G401 (cell line): ENCODE measurements at regions not wholly inside any gene's neighbourhood (a gene's known extent, or its start where the extent isn't known, plus 50 kb on each side); places are given as distances from the start of the nearest gene placed in this dataset.
A peak's percentile ranks its signal among the peaks of the same experiment; 100 is the strongest.

ENCODE experiments used
- DNase-seq: peaks from one replicate; pipeline ENCODE4 v3.0.0-alpha.2; 2015; ENCODE audit warnings: low spot score
- in situ Hi-C: cut with HindIII; loops from 2 replicates; pipeline ENCODE4 v1.10.0; 2016; ENCODE audit warnings: low sequenced_read_pairs, mixed read lengths

DNA sequence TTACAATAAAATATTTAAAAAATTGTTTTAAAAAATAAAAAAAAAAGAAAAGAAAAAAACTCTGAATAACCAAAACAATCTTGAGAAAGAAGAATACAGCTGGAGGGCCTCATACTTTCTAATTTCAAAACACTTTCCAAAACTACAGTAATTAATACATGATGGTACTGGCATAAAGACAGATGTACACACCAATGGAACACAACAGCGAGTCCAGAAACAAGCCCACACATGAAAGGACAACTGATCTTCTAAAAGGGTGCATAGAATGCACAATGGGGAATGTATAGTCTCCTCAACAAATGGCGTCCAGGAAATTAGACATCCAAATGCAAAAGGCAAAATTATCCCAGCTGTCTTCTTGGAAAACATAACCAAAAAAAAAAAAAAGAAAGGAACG, 99.6 kb downstream of the LURAP1L start:
- in situ Hi-C loops = no loop called here
- no peak for DNase-seq

DNA sequence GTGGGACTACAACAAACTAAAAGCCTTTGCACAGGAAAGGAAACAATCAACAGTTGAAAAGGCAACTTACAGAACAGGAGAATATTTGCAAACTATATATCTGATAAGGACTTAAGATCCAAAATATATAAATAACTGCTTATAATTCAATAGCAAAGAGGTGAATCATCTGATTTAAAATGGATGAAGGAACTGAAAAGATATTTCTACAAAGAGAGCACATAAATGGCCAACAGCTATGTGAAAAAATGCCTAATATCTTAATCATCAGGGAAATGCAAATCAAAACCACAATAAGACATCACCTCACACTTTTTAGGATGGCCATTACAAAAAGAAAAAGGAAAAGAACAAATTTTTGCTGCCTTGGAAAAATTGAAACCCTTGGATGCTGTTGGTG, 100.4 kb downstream of the LURAP1L start:
- in situ Hi-C loops = no loop called here
- no peak for DNase-seq

DNA sequence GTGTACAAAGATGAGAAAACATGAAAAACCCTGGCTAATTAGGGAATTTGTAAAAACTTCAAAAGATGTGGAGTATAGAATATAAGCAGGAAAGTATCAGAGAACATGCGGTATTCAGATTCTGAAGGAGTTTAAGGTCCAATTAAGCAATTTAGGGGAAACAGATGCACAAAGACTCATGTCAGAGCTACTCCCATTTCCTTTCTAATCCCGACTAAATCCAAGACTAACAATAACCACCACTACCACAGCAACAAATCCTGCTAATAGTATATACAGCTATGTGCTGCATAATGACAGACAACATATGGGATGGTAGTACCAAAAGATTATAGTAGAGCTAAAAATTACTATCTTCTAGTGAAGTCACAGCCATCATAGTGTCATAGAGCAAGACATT, 102.1 kb downstream of the LURAP1L start:
- no peak for DNase-seq
- in situ Hi-C loops = no loop called here

DNA sequence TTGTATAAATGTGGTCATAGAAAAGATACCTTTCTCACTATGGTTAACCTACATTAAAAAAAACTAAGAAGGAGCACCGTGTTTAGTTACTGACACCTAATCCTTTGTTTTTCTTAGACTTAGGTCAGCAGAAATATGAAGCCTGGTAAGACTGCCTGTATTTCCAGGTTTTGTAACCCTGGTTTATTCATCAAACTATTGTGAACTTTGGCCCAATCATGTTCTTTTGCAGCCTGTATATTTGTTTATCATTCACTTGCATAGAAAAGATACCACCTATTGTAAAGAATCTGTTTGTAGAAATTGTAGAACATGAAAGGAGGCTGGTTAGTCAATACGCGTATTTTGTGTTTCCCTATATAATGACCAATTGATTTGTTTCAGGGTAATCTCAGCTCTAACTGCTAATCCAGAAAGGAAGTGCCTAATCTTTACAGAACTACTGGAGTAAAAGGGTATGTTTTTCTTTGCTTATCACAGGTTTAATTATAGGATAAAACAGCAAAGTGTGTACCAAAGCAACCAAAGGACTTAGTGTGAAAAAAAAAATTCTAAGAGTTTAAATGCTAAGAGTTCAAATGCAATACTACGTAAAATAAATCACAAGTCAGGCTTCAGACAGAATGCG, 103.6 kb downstream of the LURAP1L start:
- in situ Hi-C loops = no loop called here
- no peak for DNase-seq

DNA sequence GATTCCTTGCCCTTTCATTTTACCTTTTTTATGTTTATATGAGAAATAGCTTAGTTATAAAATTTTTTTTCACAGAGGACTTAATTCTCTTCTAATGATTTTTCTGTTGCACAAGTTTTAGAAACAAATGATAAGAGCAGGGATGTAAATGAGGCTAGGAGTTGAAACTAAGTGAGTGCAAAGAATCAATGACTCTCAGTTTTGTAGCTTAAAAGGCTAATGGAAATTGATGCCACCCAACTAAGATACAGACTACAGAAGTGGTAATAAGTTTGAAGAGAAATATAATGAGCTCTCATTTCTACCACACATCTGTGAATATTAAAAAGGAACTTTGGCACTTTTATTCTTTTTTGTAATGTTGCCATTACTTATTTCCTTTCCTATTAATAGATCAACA, 105.1 kb downstream of the LURAP1L start:
- in situ Hi-C loops = no loop called here
- no peak for DNase-seq

DNA sequence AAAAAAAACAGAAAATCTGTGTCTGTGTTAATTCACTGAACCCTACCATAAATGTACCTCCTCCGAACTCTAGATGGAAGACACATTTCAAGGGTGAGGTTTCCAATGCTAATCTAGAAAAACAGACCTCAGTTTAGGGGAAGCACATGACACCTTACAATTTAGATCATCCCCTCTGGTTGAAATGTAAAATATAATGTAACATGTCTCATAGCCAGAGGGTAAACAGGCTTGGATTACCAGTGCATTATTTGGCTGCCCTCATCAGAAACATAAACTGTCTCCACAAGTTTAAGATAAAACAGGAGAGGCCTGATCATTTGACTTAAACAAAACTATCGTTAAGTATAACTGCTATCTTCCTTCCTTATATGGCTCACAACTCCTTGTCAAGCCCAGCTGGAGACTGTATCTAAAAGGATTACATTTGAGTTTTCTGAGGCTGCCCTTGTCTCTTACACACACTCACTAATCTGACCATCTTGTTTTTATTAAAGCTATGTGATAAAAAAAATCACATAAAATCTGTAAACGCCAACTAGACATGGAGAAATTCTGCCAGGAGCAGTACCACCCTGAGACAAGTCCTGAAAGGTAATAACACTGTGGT, 105.7 kb downstream of the LURAP1L start:
- in situ Hi-C loops = no loop called here
- DNase-seq = no peak

DNA sequence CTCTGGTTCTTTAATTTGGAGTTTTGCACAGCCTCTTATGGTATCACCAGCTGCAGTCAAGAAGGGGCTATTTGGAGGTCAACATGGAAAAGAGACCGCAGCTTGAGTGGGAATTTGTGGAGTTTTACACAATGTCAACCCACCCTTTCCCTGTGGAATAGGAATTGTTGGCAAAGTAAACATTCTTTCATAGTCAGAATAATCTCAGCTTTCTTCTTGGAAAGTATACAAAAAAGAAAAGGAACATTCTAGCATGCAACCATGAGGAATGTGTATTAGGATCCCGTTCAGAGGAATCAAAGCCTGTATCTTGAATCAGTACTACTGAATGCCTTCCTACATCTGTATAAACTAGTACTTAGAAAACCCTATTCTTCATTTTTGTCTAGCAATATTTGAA, 107.6 kb downstream of the LURAP1L start:
- in situ Hi-C loops = no loop called here
- DNase-seq = no peak

DNA sequence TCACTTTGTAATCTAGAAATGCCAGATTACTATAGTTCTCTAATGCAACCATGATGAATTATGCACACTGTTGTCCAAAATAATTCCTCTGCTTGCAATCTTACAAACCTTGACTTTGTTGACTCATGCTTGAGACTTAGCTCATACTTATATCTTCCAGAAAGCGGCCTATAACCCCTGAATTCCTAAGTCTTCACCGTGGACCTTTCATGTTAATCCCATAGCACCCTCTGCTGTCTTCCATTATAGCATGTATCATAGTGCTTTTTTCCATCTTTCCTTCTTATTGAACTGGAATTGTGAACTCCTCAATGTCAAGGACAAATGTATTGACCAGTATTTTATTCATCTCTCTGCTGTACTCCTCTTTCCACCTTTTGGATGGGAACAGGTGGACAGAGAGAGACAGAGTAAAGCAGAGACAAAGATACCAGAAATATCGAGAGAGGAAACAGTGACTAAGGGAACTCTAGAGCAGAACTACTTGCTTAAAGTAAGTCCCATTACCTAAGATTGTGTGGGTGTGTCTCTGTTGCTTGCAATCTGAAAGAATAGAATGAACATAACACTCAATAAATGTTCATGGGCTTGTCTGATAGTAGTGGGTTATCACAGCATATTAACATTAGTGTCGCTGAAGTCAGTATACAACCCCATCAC, 110.0 kb downstream of the LURAP1L start:
- in situ Hi-C loops = no loop called here
- DNase-seq = peak; percentile 79

DNA sequence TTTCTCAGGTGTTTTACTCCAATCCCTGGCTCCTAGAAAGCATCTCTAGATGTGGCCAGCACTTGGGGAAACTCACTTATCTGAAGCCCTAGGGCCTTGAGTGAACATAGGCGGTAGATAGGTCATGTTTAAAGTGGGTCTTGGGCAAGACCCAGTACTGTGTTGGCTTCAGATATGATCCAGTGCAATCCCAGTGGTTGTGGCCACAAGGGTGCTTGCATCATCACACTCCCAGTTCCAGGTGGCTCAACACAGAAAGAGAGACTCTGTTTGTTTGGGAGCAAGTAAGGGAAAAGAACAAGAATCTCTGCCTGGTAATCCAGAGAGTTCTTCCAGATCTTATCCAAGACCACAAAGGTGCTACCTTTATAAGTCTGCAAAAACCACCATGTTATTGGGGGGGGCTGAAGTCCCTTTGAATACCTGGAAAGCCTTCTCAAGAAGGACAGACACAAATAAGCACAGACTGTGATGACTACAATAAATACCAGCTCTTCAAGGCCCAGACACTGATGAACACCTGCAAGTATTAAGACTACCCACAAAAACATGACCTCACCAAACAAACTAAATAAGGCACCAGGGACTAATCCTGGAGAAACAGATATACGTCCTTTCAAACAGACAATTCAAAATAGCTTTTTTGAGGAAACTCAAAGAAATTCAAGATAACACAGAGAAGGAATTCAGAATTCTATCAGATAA, 114.7 kb downstream of the LURAP1L start:
- in situ Hi-C loops = no loop called here

DNA sequence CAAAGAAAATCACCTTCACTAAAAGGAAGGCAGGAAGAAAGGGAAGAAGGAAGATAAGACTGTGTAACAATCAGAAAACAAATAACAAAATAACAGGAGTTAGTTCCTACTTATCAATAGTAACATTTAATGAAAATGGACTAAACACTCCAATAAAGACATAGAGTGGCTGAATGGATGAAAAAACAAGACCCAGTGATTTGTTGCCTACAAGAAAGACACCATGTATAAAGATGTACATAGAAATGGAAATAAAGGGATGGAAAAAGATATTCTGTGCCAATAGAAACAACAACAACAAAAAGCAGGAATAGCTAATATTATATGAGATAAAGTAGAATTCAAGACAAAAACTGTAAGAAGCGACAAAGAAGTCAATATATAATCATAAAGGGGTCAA, 116.8 kb downstream of the LURAP1L start:
- DNase-seq = no peak
- in situ Hi-C loops = no loop called here

More for the DNA sequence above, 114.7 kb downstream of the LURAP1L start:
- DNase-seq = no peak

DNA sequence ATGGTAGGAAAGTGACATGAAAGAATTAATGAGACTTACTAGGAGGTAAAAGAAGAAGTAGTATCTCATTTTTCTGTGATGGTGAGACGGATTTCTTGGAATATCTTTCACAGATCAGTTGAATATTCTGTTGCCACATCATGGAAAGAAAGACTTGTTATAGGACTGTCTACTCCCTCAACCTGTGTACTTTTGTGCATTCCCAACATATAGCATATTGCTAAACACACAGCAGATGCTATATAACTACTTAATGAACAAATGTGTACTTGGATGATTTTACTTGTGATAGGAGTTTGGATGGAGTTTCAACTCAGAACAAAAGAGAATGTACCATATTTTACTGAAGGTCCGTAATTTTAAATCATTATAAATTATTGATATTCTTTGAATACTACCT, 128.5 kb downstream of the LURAP1L start:
- in situ Hi-C loops = no loop called here
- no peak for DNase-seq

DNA sequence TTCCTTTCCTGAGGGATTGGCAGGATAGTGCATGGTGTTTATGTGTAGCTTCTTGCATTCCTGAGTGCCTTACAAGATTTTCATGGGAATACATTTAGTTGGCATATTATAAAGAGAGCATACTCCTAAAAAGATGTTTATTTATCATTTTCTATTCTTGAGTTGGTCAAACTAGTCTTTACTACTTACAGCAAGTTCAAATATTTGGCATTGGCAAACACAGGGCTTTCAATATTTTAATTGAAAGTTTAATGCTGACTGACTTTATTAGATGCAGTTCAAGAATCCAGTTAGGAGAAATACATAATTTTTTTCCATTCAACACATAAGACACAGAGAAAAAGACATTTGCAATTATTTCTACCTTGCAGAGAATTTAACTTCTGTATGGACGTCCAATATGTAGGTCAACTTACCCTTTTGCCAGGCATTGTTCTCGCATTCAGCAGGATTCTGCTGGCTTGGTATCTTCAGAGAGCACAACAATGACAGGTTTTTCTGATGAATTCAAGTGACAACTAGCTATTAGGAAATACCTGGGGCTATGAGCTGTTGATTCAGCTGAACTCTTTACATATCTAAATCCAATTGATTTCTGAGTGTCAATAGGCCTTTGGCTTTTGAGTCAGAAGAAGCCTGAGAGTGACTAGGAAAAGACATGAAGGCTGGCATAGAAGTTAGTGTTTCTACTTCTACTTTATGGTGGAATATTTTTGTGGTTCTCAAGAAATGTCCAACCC, 129.6 kb downstream of the LURAP1L start:
- DNase-seq = no peak
- in situ Hi-C loops = no loop called here

DNA sequence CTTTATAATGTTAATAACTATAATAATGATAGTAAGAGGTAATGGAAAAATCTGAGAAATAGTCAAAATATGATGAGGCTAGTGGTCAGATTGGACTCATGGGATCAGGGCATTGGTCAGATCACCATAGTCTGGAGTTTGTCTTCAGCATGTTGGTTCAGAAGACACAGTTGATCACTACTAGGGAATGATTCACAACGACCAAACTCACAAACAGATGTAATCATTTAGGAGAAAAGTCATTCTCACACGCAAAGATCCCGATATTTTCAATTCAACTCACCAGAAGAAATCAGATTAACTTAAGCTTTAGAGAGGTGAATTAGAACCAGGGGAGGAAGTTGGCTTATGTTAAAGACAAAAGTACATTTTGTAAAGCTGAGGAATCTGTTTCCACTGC, 131.8 kb downstream of the LURAP1L start:
- in situ Hi-C loops = no loop called here

DNA sequence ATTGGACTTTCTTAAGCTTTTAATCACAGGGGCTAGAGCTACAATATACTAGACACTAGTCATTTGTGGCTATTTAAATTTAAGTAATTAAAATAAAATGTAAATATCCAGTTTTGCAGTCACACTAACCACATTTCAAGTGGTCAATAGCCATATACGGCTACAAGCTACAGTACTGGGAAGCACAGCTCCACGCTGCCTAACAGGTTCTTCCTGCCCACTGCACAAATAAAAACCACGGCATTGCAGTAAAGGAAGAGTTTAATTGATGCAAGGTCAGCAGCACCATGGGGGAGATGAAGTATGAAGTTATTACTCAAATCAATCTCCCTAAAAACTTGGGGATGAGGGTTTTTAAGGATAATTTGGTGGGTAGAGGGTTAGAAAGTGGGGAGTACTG, 134.1 kb downstream of the LURAP1L start:
- in situ Hi-C loops = no loop called here

More for the DNA sequence above, 131.8 kb downstream of the LURAP1L start:
- no peak for DNase-seq

DNA sequence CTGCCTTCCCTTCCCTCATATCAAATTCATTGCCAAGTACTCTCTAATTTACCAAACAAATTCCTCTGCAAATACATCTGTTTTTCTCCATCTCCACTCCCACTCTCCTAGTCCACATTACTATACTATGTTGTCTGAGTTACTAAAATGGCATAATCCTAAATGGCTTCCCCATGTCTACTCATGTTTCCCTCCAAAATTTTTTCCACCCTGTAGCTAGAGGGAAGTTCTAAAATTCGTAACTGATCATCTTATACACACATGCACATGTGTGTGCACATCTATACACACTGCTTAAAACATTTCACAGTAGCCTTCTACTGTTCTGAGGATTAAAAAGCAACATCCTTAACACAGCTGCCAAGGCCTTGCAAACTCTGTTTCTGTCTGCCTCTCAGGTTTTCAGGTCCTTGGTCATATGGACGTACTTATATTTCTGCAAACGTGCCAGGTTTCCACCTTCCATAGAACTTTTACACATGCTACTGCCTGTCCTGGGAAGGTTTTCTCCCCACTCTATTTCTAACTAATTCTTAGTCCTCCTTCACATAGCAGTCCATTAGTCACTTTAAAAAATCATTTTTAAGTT, 140.6 kb downstream of the LURAP1L start:
- no peak for DNase-seq
- in situ Hi-C loops = no loop called here

More for the DNA sequence above, 134.1 kb downstream of the LURAP1L start:
- no peak for DNase-seq

DNA sequence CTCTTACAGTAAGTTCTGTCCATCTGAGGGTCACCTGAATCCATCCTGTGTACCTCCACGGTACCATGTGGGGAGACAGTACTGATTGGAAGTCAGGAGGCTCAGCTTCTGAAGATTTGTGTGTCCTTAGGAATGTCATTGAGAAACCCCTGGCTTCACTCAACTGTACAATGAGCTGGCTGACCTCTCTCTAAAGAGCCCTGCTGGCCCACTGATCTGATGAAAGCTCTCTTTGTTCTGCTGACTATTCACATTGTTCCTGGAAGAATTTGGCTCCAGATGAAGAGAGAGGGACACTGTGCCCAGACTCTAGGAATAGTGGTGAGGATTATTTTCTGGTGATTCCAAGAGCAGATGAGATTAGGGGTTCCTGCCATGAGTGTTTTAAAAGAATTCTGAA, 141.2 kb downstream of the LURAP1L start:
- DNase-seq = peak; percentile 3
- in situ Hi-C loops = no loop called here

DNA sequence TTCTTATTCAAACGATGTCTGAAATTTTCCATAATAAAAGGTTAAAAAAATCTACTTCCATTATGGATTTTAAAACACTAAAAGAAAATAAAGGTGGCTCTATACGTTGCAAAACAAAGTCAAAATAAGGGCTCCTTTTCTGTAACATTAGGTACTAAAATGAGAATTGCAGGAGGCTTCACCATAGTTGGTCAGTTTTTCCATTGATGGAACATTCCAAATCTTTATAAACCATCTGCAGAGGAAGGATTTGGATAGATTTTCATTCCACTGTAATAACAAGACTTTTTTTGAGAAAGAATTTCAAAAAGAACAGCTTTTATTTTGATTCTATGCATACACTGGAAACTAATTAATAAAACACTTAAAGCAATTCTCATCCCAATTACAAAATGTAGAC, 145.6 kb downstream of the LURAP1L start:
- in situ Hi-C loops = no loop called here
- DNase-seq = no peak

DNA sequence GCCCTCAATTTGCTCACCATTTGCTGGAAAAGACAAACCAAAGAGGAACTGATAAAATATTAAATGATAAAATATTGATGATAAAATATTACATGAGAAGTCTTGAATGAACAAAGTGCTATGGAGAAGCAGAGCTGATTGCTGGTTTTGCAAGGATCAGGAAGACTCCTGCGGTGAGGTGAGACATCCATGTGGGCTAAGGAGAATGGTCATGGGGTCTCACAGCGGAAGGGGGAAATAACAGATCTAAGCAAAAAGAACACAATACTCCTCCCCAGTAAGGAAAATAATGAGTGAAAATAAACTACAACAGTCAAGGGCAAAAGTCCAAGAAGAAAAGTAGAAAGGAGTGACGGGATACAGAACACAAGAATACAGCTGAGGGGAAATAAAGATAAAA, 146.8 kb downstream of the LURAP1L start:
- in situ Hi-C loops = no loop called here
- no peak for DNase-seq

DNA sequence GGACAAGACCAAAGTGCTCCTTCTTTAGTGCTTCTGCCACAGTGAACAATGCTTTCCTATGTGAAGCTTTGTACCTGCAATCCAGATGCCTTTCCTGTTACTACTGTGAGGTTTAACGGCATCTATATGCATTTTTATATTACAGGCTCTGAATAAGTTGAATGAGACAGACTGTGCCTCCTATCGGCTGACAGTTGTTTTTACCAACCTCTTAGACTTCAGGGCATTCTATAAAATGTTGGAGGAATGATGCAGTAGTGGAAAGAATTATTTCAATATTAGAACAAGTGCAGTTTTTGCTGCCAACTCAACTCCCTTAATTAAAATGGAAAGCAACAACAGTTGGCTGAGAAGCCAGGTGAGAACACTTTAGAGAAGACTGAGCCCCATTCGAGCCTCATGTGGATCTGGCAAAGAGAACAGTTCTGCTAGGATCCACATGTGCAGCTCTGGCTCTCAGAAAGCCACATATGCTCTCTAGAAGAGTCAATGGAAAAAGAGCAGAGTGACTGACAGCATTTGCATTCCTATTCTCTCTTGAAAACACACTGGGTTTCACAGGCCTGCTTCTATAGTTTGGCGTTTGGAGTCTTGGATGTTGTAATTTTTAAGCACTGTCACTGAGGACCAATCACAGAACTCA, 147.5 kb downstream of the LURAP1L start:
- DNase-seq = no peak
- in situ Hi-C loops = no loop called here
